Inferior parietal cortex (tissue), 1 donor: ENCODE measurements at regions not wholly inside any gene's neighbourhood (a gene's known extent, or its start where the extent isn't known, plus 50 kb on each side); places are given as distances from the start of the nearest gene placed in this dataset.
"Not testable (repeated sequence)": the region's sequence is repeated elsewhere in the genome, so short reads cannot be mapped to it uniquely, and the experiment has no call there.

Source experiments
- DNase-seq: peaks from one replicate; pipeline ENCODE4 v3.0.0-alpha.2; 2016; ENCODE audit errors: extremely low spot score

DNA sequence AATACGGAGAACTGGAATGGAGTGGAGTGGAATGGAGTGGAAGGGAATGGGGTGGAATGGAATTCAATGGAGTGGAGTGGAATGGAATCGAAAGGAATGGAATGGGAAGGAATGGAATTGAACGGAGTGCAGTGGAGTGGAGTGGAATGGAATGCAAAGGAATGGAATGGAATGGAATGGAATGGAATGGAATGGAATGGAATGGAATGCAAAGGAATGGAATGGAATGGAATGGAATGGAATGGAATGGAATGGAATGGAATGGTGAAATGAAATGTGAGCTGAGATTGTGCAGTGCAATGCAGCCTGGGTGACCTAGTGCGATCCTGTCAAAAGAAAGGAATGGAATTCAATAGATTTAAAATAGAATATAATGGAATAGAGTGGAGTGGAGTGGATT is 357.3 kb upstream of the WSB1 start:
- DNase-seq, result not testable (repeated sequence)

DNA sequence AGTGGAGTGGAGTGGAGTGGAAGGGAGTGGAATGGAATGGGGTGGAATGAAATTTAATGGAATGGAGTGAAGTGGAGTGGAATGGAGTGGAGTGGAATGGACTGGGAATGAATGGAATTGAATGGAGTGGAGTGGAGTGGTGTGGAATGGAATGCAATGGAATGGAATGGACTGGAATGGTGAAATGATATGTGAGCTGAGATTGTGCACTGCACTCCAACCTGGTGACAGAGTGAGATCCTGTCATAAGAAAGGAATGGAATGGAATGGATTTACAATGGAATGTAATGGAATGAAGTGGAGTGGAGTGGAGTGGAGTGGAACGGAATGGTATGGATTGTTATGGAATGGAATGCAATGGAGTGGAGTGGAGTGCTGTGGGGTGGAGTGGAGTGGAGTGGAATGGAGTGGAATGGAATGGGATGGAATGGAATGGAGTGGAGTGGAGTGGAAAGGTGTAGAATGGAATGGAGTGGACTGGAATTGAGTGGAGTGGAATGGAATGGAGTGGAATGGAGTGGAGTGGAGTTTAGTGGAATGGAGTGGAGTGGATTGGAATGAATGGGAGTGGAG is 356.1 kb upstream of the WSB1 start:
- DNase-seq, result not testable (repeated sequence)

- not testable (repeated sequence) for DNase-seq
Observed at GRCh38 chr17:26939755-26940154, 354.2 kb upstream of the WSB1 start.

DNA sequence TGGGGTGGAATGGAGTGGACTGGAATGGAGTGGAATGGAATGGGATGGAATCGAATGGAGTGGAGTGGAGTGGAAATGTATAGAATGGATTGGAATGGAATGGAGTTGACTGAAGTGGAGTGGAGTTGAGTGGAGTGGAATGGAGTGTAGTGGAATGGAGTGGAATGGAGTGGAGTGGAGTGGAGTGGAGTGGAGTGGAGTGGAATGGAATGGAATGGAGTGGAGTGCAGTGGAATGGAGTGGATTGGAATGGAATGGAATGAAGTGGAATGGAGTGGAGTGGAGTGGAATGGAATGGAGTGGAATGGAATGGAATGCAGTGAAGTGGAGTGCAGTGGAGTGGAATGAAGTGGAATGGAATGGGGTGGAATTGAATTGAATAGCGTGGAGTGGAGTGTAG is 353.3 kb upstream of the WSB1 start:
- not testable (repeated sequence) for DNase-seq

GRCh38 chr17:26962255-26963162 is 331.4 kb upstream of the WSB1 start:
- DNase-seq, result no peak

- no peak for DNase-seq
Observed at GRCh38 chr17:26963163-26963503, 330.8 kb upstream of the WSB1 start.

- DNase-seq, result not testable (repeated sequence)
Observed at GRCh38 chr17:26965898-26966624, 327.9 kb upstream of the WSB1 start.

GRCh38 chr17:26966625-26967179 is 327.2 kb upstream of the WSB1 start:
- DNase-seq, result not testable (repeated sequence)

DNA sequence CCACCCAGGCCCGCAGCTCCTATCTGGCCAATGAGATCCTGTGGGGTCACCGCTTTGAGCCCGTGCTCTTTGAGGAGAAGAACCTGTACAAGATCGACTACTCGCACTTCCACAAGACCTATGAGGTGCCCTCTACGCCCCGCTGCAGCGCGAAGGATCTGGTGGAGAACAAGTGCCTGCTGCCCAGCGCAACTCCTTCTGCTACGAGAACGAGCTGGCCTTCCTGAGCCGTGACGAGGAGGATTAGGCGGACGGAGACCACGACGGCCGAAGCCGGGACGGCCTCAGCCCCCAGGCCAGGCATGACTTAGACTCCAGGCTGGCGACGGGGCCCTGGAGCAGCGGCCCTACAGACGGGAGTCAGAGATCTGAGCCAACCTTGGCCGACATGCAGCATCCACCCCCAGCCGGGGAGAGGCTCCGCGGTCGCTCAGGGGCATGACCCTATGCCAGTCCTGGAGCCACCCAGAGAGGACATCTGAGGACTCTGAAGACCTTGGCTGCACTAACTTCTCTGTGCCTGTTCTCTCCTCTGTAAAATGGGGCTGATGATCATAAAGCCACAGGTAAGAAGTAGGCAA is 312.0 kb upstream of the WSB1 start:
- not testable (repeated sequence) for DNase-seq

DNA sequence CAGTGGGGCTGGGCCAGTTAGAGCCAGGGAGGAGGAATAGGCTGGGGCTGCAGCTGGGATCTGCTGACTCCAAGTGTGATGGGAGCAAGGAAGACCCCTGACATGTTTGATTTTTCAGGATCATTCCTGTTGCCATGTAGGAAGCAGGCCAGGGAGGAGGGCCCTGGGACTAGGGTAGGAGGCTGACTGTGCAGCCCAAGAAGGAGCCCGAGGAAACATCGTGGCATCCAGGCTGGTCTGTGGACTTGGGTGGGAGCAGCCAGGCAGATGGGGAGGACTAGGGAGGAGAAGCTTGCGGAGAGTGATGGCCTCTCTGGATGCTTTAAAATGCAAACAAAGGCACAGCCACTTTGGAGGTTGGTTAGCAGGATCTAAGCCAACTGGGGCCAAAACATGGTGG is 311.4 kb upstream of the WSB1 start:
- not testable (repeated sequence) for DNase-seq

DNA sequence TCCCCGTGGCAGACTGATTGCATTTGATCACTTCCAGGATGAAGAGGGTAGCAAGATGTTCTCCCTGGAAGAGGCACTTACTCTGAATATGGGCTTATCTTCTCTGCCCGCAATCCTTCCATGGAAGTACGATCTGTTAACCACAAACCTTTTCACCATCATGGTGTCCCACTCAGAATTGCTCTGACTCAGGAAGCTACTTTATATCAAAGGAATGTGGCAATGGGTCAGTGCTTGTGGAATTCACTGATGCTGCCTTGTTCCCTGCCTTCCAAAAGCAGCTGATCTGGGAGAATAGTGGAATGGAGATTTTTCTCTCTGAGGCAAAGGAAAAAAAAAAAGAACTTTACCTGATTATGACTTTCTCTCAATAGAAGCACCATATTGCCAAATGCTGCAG is 306.1 kb upstream of the WSB1 start:
- not testable (repeated sequence) for DNase-seq

DNA sequence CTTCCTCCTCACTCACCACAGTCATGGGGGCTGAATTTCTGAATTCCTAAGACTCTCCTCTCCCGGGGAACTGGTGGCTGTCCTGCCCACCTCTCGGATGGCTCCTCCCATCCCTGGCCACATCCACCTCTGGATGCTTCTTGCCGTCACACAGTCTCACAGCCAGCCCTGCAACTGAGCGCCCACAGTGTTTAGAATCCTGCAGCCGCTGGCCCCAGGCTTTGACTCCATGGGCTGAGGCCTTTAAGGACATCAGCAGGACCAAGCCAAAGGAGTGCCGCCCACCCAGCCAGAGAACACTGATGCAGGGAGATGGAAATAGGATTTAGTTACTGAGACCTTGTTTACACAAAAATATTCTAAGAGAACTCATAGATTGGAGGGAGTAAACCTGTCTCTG is 299.3 kb upstream of the WSB1 start:
- not testable (repeated sequence) for DNase-seq

- DNase-seq, result not testable (repeated sequence)
Observed at GRCh38 chr17:26996146-26996916, 297.6 kb upstream of the WSB1 start.

DNA sequence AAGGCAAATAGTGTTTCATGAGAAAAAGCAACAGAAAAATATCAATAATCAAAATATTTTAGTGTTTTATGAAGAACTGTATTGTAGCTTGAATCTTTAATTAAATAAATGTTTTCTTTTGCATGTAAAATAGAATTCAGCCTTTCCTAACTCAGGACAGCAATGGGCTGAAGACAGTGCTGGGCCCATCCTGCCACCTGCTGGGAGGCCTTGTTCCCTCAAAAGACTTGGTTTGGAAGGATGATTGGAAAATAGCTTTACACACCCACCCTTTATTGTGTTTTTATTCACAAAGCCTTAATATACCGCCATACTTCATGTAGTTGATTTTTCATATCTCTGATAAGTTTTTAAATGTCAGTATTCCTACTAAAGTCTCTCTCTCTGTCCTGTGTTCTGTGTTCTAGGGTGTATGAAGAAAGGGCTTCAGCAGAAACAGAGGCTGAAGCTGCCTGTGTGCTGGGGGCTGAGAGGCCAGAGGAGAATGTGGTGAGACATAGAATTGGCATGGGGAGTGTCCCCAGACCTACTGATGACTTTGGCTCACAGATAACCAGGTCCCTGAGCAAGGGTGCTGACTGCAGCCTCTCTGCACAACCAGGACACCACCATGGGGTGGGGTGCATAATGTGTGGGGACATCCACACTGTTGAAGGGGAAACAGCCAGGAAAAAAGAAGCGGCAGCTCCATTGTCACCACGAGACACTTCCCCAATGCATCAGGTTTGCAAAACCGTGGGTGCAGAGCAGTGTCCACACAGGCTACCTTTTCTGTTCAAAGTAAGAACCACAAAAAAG is 286.0 kb upstream of the WSB1 start:
- not testable (repeated sequence) for DNase-seq

DNA sequence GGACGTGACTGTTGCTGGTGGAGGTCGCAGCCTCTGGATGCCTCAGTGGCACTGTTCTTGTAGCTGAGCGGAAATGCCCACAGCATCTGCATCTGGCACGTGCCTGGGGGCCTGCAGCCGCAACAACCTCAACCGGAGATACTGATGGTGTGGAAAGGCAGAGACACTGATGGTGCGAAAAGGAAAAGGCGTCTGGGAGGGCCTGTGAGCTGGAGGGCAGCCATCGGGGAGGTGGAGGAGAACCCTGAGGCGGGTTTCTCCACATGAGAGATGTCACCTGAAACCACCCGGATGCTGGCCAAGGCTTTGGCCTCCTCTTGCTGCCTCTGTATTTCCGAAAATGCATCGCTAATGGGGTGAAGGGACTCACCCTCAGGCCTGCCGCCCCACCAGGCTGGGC is 284.8 kb upstream of the WSB1 start:
- DNase-seq, result no peak

DNA sequence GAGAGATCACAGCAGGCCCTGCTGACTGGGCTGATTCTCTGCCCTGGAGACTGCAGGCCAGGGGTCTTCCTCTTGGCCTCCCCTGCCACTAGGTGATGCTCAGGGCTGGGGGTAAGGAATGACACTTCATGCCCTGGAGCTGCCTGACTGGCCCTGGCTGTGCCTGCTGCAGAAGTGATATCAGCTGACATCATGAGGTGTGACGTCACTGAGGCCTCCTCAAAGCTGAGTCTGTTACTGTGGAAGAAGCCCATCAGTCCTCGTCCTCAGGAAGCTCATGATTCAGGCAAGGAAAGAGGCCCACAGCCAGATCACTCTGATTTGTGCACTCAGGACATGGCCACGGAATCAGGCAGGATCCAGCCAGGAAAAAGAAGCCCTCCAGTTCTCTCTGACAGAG is 283.8 kb upstream of the WSB1 start:
- DNase-seq, result not testable (repeated sequence)

DNA sequence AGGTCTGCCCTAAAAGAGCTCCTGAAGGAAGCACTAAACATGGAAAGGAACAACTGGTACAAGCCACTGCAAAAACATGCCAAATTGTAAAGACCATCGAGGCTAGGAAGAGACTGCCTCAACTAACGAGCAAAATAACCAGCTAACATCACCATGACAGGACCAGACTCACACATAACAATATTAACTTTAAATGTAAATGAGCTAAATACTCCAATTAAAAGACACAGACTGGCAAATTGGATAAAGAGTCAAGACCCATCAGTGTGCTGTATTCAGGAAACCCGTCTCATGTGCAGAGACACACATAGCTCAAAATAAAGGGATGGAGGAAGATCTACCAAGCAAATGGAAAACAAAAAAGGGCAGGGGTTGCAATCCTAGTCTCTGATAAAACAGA is 263.4 kb upstream of the WSB1 start:
- DNase-seq, result not testable (repeated sequence)

DNA sequence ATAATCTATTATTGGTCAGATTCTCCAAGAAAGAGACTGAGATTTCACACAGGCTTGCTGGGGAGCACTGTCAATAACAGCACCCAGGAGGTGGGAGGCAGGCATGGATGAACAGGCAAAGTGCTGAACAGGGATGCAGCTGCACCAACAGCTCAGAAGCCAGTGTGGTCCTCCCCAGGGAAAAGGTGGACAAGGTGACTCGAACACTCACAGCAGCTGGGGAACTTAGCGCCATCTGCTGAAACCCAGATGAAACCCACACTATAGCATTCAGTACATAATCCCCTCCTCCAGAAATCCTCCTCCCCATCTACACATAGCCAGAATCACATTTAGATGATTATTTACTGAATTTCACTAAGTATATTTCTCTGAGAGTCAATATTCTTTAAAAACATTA is 255.2 kb upstream of the WSB1 start:
- DNase-seq, result no peak

DNA sequence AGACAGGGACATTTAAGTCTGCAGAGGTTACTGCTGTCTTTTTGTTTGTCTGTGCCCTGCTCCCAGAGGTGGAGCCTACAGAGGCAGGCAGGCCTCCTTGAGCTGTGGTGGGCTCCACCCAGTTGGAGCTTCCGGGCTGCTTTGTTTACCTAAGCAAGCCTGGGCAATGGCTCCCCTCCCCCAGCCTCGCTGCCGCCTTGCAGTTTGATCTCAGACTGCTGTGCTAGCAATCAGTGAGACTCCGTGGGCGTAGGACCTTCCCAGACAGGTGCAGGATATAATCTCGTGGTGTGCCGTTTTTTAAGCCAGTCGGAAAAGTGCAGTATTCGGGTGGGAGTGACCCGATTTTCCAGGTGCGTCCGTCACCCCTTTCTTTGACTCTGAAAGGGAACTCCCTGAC is 248.9 kb upstream of the WSB1 start:
- DNase-seq, result not testable (repeated sequence)

DNA sequence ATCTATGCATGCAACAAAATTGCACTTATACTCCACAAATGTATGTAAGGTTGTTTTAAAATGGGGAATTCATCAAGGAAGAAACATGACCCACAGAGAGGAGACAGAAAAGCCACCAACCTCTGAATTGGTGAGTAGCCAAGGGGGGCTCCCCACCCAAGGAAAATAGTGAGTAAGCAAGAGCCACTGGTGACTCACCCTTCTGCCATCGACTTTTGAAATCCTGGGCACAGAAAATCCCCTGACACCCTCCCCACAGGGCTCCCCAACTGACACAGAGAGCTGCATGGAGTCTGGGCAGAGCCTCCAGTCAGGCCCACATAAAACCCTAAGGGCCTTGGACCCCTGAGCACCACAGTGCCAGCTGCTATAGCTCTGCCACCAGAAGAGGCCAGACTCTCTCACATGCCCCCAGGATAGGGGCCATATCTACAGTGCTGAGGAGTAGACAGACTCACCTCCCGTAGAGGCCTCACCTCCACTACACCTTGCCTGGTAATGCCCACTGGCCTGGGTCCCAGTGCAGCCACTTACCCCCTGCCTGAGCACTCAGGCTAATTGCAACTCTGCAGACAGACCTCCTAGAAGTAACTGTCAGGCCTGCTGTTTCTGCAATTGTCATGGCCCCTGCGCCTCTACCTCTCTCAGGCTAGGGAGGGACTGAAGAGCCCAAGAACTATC is 244.7 kb upstream of the WSB1 start:
- no peak for DNase-seq
